ENCODE measurements at regions not wholly inside any gene's neighbourhood (a gene's known extent, or its start where the extent isn't known, plus 50 kb on each side); places are given as distances from the start of the nearest gene placed in this dataset.

DNA sequence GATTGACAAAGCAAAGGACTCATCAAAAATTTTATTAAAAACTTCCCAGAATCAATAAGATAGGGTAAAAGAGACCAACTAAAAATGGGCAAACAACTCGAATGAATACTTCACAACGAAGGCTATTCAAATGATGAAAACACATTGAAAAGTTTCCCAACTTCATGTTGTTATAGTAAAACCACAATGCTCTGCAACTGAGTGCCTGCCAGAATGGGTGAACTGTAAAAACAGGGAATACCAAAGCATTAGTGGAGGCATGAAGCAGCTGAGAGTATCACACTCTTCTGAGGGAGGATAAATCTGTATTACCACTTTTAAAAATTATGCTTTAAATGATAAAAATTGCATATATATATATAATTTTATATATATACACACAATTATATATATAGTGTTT, 1214.7 kb downstream of the SORCS3 start:
- TF ChIP-seq, protein P1, sequence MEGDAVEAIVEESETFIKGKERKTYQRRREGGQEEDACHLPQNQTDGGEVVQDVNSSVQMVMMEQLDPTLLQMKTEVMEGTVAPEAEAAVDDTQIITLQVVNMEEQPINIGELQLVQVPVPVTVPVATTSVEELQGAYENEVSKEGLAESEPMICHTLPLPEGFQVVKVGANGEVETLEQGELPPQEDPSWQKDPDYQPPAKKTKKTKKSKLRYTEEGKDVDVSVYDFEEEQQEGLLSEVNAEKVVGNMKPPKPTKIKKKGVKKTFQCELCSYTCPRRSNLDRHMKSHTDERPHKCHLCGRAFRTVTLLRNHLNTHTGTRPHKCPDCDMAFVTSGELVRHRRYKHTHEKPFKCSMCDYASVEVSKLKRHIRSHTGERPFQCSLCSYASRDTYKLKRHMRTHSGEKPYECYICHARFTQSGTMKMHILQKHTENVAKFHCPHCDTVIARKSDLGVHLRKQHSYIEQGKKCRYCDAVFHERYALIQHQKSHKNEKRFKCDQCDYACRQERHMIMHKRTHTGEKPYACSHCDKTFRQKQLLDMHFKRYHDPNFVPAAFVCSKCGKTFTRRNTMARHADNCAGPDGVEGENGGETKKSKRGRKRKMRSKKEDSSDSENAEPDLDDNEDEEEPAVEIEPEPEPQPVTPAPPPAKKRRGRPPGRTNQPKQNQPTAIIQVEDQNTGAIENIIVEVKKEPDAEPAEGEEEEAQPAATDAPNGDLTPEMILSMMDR (IDR thresholded peaks at IDR 0.05): no peak
- no peak for TF ChIP-seq ZFX (IDR thresholded peaks at IDR 0.05; ENCODE audit: borderline replicate concordance)

All from 22Rv1 (cell line).